ENCODE measurements at regions not wholly inside any gene's neighbourhood (a gene's known extent, or its start where the extent isn't known, plus 50 kb on each side); places are given as distances from the start of the nearest gene placed in this dataset.

DNA sequence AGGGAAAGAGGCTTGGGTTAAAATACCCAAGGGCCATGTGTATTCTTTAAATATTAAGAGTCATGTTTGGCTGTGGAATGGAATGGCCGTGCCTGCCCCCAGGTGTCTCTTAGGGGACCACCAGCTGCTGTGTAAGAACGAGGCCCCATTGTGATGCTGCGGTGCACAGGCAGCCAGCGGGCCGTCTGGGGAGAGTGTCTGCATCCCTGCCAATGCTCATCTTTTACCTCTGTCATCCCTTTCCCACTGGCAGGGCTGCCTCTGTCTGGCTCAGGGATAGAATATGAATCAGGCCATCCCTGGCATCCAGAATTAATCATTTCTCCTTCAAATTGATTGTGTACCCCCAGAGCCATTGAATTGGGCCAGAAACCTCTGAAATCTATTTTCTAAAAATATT is 137.8 kb upstream of the GALNT17 start:
- DNase-seq: no peak

GRCh38 chr7:70997261-70997660 is 134.7 kb upstream of the GALNT17 start:
- no peak for DNase-seq

DNA sequence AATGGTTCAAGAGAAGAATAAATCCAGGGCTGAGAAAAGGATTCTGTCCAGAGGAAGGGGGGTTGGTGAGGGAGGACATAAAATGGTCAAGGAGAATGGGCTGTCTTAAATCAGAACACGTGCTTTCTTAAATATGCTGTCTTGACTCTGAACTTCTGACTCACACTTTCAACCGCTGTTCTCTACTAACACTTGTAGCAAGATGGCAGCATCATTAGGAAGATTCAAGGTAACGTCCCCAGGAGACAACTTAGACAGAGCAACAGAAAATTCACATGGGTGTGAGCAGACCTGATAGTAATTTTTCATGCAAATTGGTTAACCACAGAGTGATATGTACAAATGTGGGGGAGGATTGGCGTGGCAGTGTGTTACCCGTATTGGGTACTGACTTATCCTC is 126.8 kb upstream of the GALNT17 start:
- DNase-seq: no peak

- DNase-seq: no peak
These were observed 122.3 kb upstream of the GALNT17 start for GRCh38 chr7:71009636-71010035.

DNA sequence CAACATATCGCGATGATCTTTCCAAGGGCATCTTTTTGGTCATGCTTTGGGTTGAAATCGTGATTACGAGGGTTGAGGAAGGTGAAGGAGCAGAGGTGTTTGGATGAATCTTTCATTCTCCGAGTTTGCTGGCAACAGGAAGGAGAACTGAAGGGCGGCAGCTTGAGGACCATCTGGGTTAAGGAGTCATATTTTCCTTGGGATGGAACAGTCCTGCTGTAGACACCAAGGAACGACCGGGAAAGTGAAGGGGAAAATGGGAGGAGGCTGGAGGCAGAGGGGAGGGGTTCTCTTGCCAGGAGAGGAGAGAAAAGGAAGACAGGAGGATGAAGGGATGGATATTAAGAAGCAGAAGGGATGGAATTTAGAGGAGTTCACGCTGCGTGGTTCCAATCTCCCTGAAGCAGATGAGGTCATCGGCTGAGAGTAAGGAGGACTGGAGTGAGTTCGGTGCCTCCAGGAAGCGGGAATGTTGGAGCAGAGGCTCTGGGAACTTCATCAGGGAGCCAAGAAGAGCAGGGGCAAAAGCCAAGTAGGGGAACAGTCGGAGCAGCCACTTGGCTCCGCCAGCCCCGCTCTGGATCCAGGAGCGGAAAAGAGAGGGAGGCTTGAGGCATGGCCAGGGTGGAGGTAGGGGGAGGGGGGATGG is 116.6 kb upstream of the GALNT17 start:
- DNase-seq: no peak

DNA sequence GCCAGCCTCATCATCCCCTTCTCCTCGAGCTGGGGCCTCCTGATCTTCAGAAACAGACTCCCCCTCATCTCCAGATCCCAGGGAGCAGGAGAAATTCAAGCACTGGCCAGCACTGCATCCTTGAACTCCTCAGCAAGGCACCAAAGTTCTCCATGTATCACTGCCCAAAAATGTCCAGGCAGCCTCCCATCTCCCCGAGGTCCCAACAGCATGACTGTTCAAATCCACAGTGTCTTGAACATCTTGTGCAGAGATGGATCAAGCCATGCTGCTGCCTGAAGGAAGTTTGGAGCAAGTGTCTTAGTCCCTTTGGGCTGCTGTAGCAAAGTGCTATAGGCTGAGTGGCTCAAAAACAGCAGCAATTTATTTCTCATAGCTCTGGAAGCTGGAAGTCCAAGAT is 115.5 kb upstream of the GALNT17 start:
- DNase-seq: no peak

DNA sequence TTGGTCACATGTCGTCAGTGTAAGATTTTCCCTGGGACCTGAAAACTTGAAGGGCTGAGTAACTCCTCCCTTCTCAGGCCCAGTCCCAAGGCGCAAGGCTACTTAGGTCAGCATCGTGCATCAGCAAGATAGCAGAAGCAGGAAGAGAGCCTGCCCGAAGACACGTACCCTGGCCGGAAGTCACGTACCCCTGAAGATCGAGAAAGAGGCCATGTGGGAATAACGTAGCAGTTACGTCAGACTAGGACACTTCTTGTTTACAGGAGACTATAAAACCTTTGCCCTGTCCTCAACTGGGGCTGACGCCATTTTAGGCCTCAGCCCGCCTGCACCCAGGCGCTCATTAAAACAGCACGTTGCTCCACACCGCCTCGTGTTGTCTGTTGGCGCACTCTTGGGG is 114.3 kb upstream of the GALNT17 start:
- DNase-seq: no peak

GRCh38 chr7:71019706-71020105 is 112.2 kb upstream of the GALNT17 start:
- no peak for DNase-seq

GRCh38 chr7:71021131-71021530 is 110.8 kb upstream of the GALNT17 start:
- DNase-seq: no peak

GRCh38 chr7:71026680-71027079 is 105.3 kb upstream of the GALNT17 start:
- DNase-seq: no peak

DNA sequence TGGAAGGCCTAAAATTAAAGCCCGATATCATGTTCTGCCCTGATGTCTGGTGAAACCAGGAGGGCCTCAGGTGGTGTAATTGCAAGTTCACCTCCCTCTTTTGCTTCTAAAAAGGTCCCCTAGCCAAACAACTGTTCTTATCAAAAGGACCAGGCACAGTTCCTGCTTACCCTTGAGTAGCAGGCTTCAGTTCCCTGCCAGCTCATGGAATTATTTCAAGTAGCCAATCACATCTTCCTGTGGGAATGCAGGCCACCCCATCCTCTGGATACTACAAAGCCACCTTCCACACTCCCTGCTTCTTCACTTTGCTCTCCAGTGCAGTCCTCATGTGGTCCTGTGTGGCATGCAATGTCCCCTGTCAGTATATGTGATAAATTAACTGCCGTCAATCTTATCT is 97.7 kb upstream of the GALNT17 start:
- no peak for DNase-seq

- no peak for DNase-seq
These were observed 89.4 kb upstream of the GALNT17 start for GRCh38 chr7:71042591-71042990.

GRCh38 chr7:71050492-71050891 is 81.5 kb upstream of the GALNT17 start:
- DNase-seq: no peak

- DNase-seq: no peak
These were observed 76.4 kb upstream of the GALNT17 start for GRCh38 chr7:71055504-71055903.

- DNase-seq: no peak
These were observed 54.0 kb upstream of the GALNT17 start for GRCh38 chr7:71077743-71078476.
